ENCODE measurements at regions not wholly inside any gene's neighbourhood (a gene's known extent, or its start where the extent isn't known, plus 50 kb on each side); places are given as distances from the start of the nearest gene placed in this dataset.
"Not testable (repeated sequence)": the region's sequence is repeated elsewhere in the genome, so short reads cannot be mapped to it uniquely, and the experiment has no call there.

DNA sequence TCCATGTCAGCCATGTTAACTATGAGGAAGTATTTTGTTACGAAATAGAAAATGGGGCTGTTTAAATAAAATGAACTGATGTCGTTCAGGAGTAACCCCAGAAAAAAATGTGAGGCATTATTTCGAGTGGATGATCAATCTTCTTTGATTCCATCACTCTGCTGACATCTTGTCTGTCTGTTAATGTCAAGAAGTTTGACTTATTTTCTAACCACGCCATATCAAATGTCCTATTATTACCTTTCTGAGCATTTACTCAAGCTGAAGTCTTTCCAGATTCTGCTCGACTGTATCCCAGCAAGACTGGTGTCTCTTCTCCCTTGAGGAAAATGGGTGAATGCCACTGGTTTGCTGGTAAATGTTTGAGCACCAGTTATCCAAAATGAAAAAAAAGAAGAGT, 672.9 kb upstream of the SOX11 start:
- Mint-ChIP-seq H3K27me3 (no peaks in the 10 kb centered on the region), H3K9me3 (peaks cover 9 to 31% (median 11%) of the 10 kb centered on the region in 7 donors), H3K36me3 (no peaks in the 10 kb centered on the region), H3K4me1 (peaks cover 0 to 4% (median 0%) of the 10 kb centered on the region in 4 donors), H3K4me3 (no peak overlapping the region), H3K27ac (no peak overlapping the region)
- DNase-seq = no peak
- ATAC-seq (ENCODE audit: low read depth in 2 of 2) = no peak
- no peaks in the 10 kb centered on the region for H3K27me3 ChIP-seq (ENCODE audit: control insufficient read depth, insufficient read depth, low read length)
- no peak overlapping the region for H3K27ac ChIP-seq (ENCODE audit: insufficient read depth, low read length, poor library complexity, severe bottlenecking)
- H3K4me3 ChIP-seq (ENCODE audit: low read depth, low read length) = no peak overlapping the region
- no peaks in the 10 kb centered on the region for H3K36me3 ChIP-seq (ENCODE audit: control insufficient read depth, insufficient read depth, low read length)
- no peaks in the 10 kb centered on the region for H3K4me1 ChIP-seq (ENCODE audit: control insufficient read depth, insufficient read depth, low read length, poor library complexity, severe bottlenecking)
- peaks cover 14 to 16% of the 10 kb centered on the region in 2 experiments for H3K9me3 ChIP-seq (ENCODE audit: control insufficient read depth in 2 of 2, low read length in 2 of 2)

- no peaks in the 10 kb centered on the region for H3K36me3 ChIP-seq (ENCODE audit: control insufficient read depth, insufficient read depth, low read length)
- peak overlapping the region in 1 of 4 donors; percentile 69 for H3K4me3 Mint-ChIP-seq
- ATAC-seq (ENCODE audit: low read depth in 2 of 2) (no peak), DNase-seq (no peak)
- H3K27me3 ChIP-seq (ENCODE audit: control insufficient read depth, insufficient read depth, low read length) = no peaks in the 10 kb centered on the region
- H3K27ac ChIP-seq (ENCODE audit: insufficient read depth, low read length, poor library complexity, severe bottlenecking) = no peak overlapping the region
- H3K4me1 Mint-ChIP-seq = peaks cover 0 to 4% (median 0%) of the 10 kb centered on the region in 4 donors
- H3K27ac Mint-ChIP-seq = no peak overlapping the region
- H3K36me3 Mint-ChIP-seq = no peaks in the 10 kb centered on the region
- no peaks in the 10 kb centered on the region for H3K4me1 ChIP-seq (ENCODE audit: control insufficient read depth, insufficient read depth, low read length, poor library complexity, severe bottlenecking)
- peaks cover 14 to 22% of the 10 kb centered on the region in 2 experiments for H3K9me3 ChIP-seq (ENCODE audit: control insufficient read depth in 2 of 2, low read length in 2 of 2)
- H3K9me3 Mint-ChIP-seq = peaks cover 6 to 30% (median 11%) of the 10 kb centered on the region in 7 donors
- no peak overlapping the region for H3K4me3 ChIP-seq (ENCODE audit: low read depth, low read length)
- H3K27me3 Mint-ChIP-seq = no peaks in the 10 kb centered on the region
Measured at GRCh38 chr2:5020116-5020875, 671.9 kb upstream of the SOX11 start.

DNA sequence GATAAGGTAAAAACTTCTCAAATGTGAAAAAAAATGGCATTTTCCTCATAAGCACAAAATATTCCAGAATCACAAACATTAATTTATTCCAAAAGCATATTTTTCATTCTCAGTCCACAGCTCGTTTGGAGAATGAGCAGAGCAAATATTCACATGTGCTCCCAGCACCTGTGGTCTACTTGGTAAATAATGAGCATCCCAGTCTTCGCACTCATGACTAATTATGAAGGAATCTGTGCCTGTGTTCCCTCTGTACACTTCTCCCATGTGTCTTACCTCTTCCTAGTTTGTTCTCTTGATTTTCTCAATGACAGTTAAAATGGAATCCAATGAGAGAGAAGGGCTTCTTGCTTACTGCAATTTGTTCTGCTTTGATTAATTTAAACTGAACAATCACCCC, 671.0 kb upstream of the SOX11 start:
- no peak for DNase-seq
- H3K9me3 Mint-ChIP-seq = peaks cover 4 to 30% (median 11%) of the 10 kb centered on the region in 7 donors
- no peak overlapping the region for H3K4me3 Mint-ChIP-seq
- no peaks in the 10 kb centered on the region for H3K4me1 ChIP-seq (ENCODE audit: control insufficient read depth, insufficient read depth, low read length, poor library complexity, severe bottlenecking)
- H3K9me3 ChIP-seq (ENCODE audit: control insufficient read depth in 2 of 2, low read length in 2 of 2) = peaks cover 14 to 22% of the 10 kb centered on the region in 2 experiments
- ATAC-seq (ENCODE audit: low read depth in 2 of 2) = no peak
- H3K27ac Mint-ChIP-seq = no peak overlapping the region
- no peaks in the 10 kb centered on the region for H3K36me3 ChIP-seq (ENCODE audit: control insufficient read depth, insufficient read depth, low read length)
- H3K4me3 ChIP-seq (ENCODE audit: low read depth, low read length) = no peak overlapping the region
- H3K27me3 ChIP-seq (ENCODE audit: control insufficient read depth, insufficient read depth, low read length) = no peaks in the 10 kb centered on the region
- H3K27ac ChIP-seq (ENCODE audit: insufficient read depth, low read length, poor library complexity, severe bottlenecking) = no peak overlapping the region
- H3K36me3 Mint-ChIP-seq = no peaks in the 10 kb centered on the region
- no peaks in the 10 kb centered on the region for H3K27me3 Mint-ChIP-seq
- H3K4me1 Mint-ChIP-seq = peaks cover 0 to 4% (median 0%) of the 10 kb centered on the region in 4 donors

DNA sequence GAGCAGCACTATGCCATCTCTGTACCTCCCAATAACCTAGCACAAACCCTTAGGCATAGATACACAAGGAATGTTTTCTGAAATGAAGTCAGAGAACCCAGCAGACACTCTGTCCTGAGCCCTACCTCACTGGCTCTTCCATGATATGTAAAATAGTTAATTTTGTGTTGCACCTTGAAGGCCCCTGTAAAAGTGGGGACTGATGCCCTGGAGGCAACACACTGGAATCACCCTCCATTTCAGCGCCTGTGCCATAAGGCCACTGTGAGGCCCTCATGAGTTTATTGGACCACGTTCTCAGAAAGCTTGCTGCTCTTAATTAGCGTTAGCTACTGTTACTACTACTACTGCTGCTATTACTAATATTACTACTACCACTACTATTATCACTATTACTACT, 670.1 kb upstream of the SOX11 start:
- no peaks in the 10 kb centered on the region for H3K4me1 ChIP-seq (ENCODE audit: control insufficient read depth, insufficient read depth, low read length, poor library complexity, severe bottlenecking)
- DNase-seq (no peak), ATAC-seq (ENCODE audit: low read depth in 2 of 2) (no peak)
- peaks cover 0 to 4% (median 0%) of the 10 kb centered on the region in 4 donors for H3K4me1 Mint-ChIP-seq
- H3K9me3 Mint-ChIP-seq = peaks cover 7 to 35% (median 14%) of the 10 kb centered on the region in 7 donors
- H3K36me3 Mint-ChIP-seq = no peaks in the 10 kb centered on the region
- H3K4me3 ChIP-seq (ENCODE audit: low read depth, low read length) = no peak overlapping the region
- no peaks in the 10 kb centered on the region for H3K27me3 ChIP-seq (ENCODE audit: control insufficient read depth, insufficient read depth, low read length)
- no peak overlapping the region for H3K27ac ChIP-seq (ENCODE audit: insufficient read depth, low read length, poor library complexity, severe bottlenecking)
- H3K27ac Mint-ChIP-seq = no peak overlapping the region
- no peaks in the 10 kb centered on the region for H3K27me3 Mint-ChIP-seq
- H3K4me3 Mint-ChIP-seq = no peak overlapping the region
- peaks cover 14 to 22% of the 10 kb centered on the region in 2 experiments for H3K9me3 ChIP-seq (ENCODE audit: control insufficient read depth in 2 of 2, low read length in 2 of 2)
- H3K36me3 ChIP-seq (ENCODE audit: control insufficient read depth, insufficient read depth, low read length) = no peaks in the 10 kb centered on the region

DNA sequence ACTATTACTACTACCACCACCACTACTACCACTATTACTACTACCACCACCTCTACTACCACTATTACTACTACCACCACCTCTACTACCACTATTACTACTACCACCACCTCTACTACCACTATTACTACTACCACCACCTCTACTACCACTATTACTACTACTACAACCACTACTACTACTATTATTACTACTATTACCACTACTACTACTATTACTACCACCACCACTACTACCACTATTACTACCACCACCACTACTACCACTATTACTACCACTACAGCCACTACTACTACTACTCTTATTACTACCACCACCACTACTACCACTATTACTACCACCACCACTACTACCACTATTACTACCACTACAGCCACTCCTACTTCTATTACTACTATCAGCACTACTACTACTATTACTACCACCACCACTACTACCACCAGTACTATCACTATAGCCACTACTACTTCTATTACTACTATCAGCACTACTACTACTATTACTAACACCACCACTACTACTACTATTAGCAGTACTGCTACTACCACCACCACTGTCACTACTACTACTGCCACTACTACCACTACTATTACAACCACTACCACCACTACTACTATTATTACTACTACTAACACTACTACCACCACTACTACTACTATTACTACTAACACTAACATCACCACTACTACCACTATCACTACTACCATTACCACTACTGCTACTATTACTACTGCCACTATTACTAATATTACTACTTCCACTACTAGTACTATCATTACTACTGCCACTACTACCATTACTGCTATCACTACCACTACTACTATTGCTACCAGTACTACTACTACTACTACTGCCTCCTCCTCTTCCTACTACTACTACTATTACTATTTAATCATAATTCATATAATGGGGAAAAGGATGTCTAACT, 669.2 kb upstream of the SOX11 start:
- H3K36me3 ChIP-seq (ENCODE audit: control insufficient read depth, insufficient read depth, low read length); H3K27ac Mint-ChIP-seq; H3K4me1 Mint-ChIP-seq; DNase-seq; H3K36me3 Mint-ChIP-seq; H3K27me3 ChIP-seq (ENCODE audit: control insufficient read depth, insufficient read depth, low read length); H3K27me3 Mint-ChIP-seq; H3K27ac ChIP-seq (ENCODE audit: insufficient read depth, low read length, poor library complexity, severe bottlenecking); ATAC-seq (ENCODE audit: low read depth in 2 of 2); H3K4me1 ChIP-seq (ENCODE audit: control insufficient read depth, insufficient read depth, low read length, poor library complexity, severe bottlenecking); H3K4me3 ChIP-seq (ENCODE audit: low read depth, low read length); H3K4me3 Mint-ChIP-seq: not testable (repeated sequence)
- peaks cover 4 to 35% (median 15%) of the 10 kb centered on the region in 7 donors for H3K9me3 Mint-ChIP-seq
- peaks cover 11 to 22% of the 10 kb centered on the region in 2 experiments for H3K9me3 ChIP-seq (ENCODE audit: control insufficient read depth in 2 of 2, low read length in 2 of 2)

DNA sequence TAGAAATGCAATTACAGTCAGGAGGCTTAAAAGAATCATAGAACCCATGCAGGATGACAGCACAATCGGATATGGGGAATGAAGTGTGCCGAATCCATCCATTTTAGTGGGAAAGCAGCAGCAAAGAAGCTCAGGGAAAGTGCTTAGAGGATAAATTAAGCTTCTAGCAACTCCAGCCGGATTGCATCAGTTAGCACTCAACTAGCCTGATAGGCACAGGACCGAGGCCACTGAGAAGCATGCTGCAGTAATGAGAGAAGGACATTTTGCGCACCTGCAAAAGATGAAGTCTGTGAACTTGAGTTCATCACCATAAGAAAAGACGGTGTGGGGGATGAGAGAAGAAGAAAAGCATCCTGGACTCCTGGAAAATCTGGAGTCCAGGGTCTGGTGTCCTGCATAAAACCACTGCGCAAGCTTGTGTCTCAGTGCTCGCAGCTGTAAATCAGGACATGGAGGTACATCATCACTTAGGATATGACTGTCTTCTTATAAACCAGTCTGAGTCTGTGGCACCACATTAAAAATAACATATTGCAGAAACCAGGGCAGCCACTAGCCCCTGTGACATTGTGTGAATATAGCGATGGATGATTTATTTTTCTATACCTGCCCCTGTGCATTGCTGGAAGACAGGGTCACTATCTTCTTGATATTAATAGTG, 665.5 kb upstream of the SOX11 start:
- Mint-ChIP-seq H3K4me1 (peaks cover 0 to 4% (median 0%) of the 10 kb centered on the region in 4 donors), H3K4me3 (no peak overlapping the region), H3K27ac (no peak overlapping the region), H3K9me3 (peaks cover 4 to 33% (median 16%) of the 10 kb centered on the region in 7 donors), H3K36me3 (no peaks in the 10 kb centered on the region), H3K27me3 (no peaks in the 10 kb centered on the region)
- ATAC-seq (ENCODE audit: low read depth in 2 of 2) (no peak), DNase-seq (no peak)
- peaks cover 10 to 22% of the 10 kb centered on the region in 2 experiments for H3K9me3 ChIP-seq (ENCODE audit: control insufficient read depth in 2 of 2, low read length in 2 of 2)
- H3K4me1 ChIP-seq (ENCODE audit: control insufficient read depth, insufficient read depth, low read length, poor library complexity, severe bottlenecking) = no peaks in the 10 kb centered on the region
- no peaks in the 10 kb centered on the region for H3K27me3 ChIP-seq (ENCODE audit: control insufficient read depth, insufficient read depth, low read length)
- no peak overlapping the region for H3K27ac ChIP-seq (ENCODE audit: insufficient read depth, low read length, poor library complexity, severe bottlenecking)
- no peak overlapping the region for H3K4me3 ChIP-seq (ENCODE audit: low read depth, low read length)
- H3K36me3 ChIP-seq (ENCODE audit: control insufficient read depth, insufficient read depth, low read length) = no peaks in the 10 kb centered on the region

DNA sequence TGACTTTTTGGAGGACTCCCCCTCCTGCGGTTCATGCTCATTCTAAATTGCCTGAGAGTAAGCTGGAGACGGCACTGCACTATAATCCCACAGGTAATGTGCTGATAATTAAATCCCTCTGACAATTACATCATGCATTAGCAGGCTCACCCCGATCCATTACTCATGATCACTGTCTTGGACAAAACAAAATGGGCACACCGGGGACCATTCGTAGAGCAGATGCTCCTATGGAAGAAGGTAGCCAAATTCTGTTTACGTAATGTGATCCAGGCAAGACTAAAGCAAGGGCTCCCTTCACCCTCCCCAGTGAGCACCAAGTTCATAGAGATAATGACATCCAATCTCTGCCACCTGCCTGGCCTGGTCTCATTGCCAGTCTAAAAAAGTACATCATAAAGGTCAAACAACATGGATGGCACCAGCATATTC, 657.1 kb upstream of the SOX11 start:
- no peak overlapping the region for H3K27ac Mint-ChIP-seq
- ATAC-seq (ENCODE audit: low read depth in 2 of 2) = no peak
- no peak overlapping the region for H3K4me3 Mint-ChIP-seq

More for the DNA sequence above, 657.1 kb upstream of the SOX11 start:
- H3K36me3 Mint-ChIP-seq = no peaks in the 10 kb centered on the region
- peaks cover 0 to 18% (median 7%) of the 10 kb centered on the region in 7 donors for H3K9me3 Mint-ChIP-seq
- peaks cover 0 to 10% of the 10 kb centered on the region in 2 experiments for H3K9me3 ChIP-seq (ENCODE audit: control insufficient read depth in 2 of 2, low read length in 2 of 2)
- no peak for DNase-seq
- no peaks in the 10 kb centered on the region for H3K36me3 ChIP-seq (ENCODE audit: control insufficient read depth, insufficient read depth, low read length)
- H3K4me1 ChIP-seq (ENCODE audit: control insufficient read depth, insufficient read depth, low read length, poor library complexity, severe bottlenecking) = no peaks in the 10 kb centered on the region
- no peak overlapping the region for H3K4me3 ChIP-seq (ENCODE audit: low read depth, low read length)
- H3K27ac ChIP-seq (ENCODE audit: insufficient read depth, low read length, poor library complexity, severe bottlenecking) = no peak overlapping the region
- no peaks in the 10 kb centered on the region for H3K27me3 ChIP-seq (ENCODE audit: control insufficient read depth, insufficient read depth, low read length)
- no peaks in the 10 kb centered on the region for H3K27me3 Mint-ChIP-seq
- no peaks in the 10 kb centered on the region for H3K4me1 Mint-ChIP-seq

All from CD4-positive, CD25-positive, alpha-beta regulatory T cell (primary cell).